DOHH2 (cell line): ENCODE measurements at regions not wholly inside any gene's neighbourhood (a gene's known extent, or its start where the extent isn't known, plus 50 kb on each side); places are given as distances from the start of the nearest gene placed in this dataset.

ENCODE experiments used
- CTCF ChIP-seq: fragments of 200-600 bp; sonication (generic); IDR thresholded peaks from one replicate; pipeline ENCODE4 v1.5.1; 2014; ENCODE audit warnings: antibody characterized with exemption, mild to moderate bottlenecking, low read depth, low read length; ENCODE audit not compliant: poor library complexity, severe bottlenecking
- EZH2phosphoT487 ChIP-seq: fragments of 200-600 bp; sonication (generic); IDR thresholded peaks from 2 replicates; pipeline ENCODE4 v1.6.1; 2017; ENCODE audit warnings: borderline replicate concordance, mild to moderate bottlenecking, antibody characterized with exemption, low read length, moderate library complexity, mixed read lengths

GRCh38 chr20:60317401-60317800 is 359.2 kb downstream of the CDH26 start:
- no peak for TF ChIP-seq EZH2phosphoT487
- no peak for TF ChIP-seq CTCF
